KMS-11 (cell line): ENCODE measurements at regions not wholly inside any gene's neighbourhood (a gene's known extent, or its start where the extent isn't known, plus 50 kb on each side); places are given as distances from the start of the nearest gene placed in this dataset.

Experiments used
- H2AFZ ChIP-seq: fragments of 200-600 bp; sonication (generic); 2 replicates; pipeline ENCODE4 v1.6.1; 2016; ENCODE audit warnings: antibody characterized with exemption, mixed run types, low read depth
- H3K27ac ChIP-seq: fragments of 200-600 bp; sonication (generic); 2 replicates; pipeline ENCODE4 v1.6.1; 2016; ENCODE audit warnings: mild to moderate bottlenecking, mixed run types
- H3K27me3 ChIP-seq: fragments of 200-600 bp; sonication (generic); 2 replicates; pipeline ENCODE4 v1.6.1; 2017; ENCODE audit warnings: mild to moderate bottlenecking, low read depth, mixed run types, moderate library complexity; ENCODE audit not compliant: insufficient read depth
- H3K36me3 ChIP-seq: fragments of 200-600 bp; sonication (generic); 2 replicates; pipeline ENCODE4 v1.6.1; 2017; ENCODE audit warnings: mild to moderate bottlenecking, mixed run types; ENCODE audit not compliant: insufficient read depth
- H3K4me1 ChIP-seq: fragments of 200-600 bp; sonication (generic); 2 replicates; pipeline ENCODE4 v1.6.1; 2016; ENCODE audit warnings: mild to moderate bottlenecking, low read depth, mixed run types; ENCODE audit not compliant: poor library complexity, severe bottlenecking
- H3K4me2 ChIP-seq: fragments of 200-600 bp; sonication (generic); 2 replicates; pipeline ENCODE4 v1.7.0; 2016; ENCODE audit warnings: mild to moderate bottlenecking, mixed run types
- H3K4me3 ChIP-seq: fragments of 200-600 bp; sonication (generic); IDR thresholded peaks from 2 replicates; pipeline ENCODE4 v1.6.1; 2017; ENCODE audit warnings: low read depth, low read length, mixed read lengths; ENCODE audit not compliant: insufficient read depth
- H3K79me2 ChIP-seq: fragments of 200-600 bp; sonication (generic); 2 replicates; pipeline ENCODE4 v1.6.1; 2016; ENCODE audit warnings: low read depth, mixed run types; ENCODE audit not compliant: insufficient read depth
- H3K9ac ChIP-seq: fragments of 200-600 bp; sonication (generic); 2 replicates; pipeline ENCODE4 v1.6.1; 2016; ENCODE audit warnings: mild to moderate bottlenecking, mixed run types
- H4K20me1 ChIP-seq: fragments of 200-600 bp; sonication (generic); 2 replicates; pipeline ENCODE4 v1.6.1; 2016; ENCODE audit warnings: mild to moderate bottlenecking, mixed run types; ENCODE audit not compliant: insufficient read depth
- TF ChIP-seq, protein P1 (sequence below): fragments of 200-600 bp; sonication (generic); conservative IDR thresholded peaks from 2 replicates; pipeline ENCODE4 v1.6.1; 2017; ENCODE audit warnings: low read depth, mild to moderate bottlenecking, antibody characterized with exemption, low read length, moderate library complexity, mixed read lengths

DNA sequence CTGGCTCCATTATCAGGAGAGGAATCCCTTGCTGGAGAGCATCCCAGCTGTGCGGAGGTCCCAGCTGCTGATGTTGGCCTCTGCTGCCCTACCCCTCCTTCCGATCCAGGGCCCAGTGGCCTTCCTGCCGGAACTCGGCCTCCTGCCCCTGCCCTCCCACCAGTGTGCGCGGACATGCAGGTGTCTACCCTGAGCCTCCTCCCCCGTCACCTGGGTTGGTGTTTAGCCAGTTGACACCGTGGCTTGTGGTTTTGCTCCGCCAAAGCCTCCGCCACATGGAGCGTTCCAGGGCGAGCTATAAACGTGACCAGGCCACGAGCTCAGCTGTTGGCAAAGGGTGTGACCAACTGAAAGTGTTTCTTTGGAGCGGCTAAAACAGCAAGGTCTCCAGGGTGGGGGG is 1104.3 kb downstream of the BCL11B start:
- no peaks in the 10 kb centered on the region for H3K27me3 ChIP-seq
- H3K36me3 ChIP-seq = no peaks in the 10 kb centered on the region
- no peak overlapping the region for H3K4me3 ChIP-seq
- H3K4me1 ChIP-seq = peaks cover 8% of the 10 kb centered on the region
- no peaks in the 10 kb centered on the region for H4K20me1 ChIP-seq
- no peak overlapping the region for H2AFZ ChIP-seq
- H3K4me2 ChIP-seq = no peak overlapping the region
- no peak overlapping the region for H3K9ac ChIP-seq
- no peak overlapping the region for H3K27ac ChIP-seq
- no peaks in the 10 kb centered on the region for H3K79me2 ChIP-seq
- TF ChIP-seq, protein P1, sequence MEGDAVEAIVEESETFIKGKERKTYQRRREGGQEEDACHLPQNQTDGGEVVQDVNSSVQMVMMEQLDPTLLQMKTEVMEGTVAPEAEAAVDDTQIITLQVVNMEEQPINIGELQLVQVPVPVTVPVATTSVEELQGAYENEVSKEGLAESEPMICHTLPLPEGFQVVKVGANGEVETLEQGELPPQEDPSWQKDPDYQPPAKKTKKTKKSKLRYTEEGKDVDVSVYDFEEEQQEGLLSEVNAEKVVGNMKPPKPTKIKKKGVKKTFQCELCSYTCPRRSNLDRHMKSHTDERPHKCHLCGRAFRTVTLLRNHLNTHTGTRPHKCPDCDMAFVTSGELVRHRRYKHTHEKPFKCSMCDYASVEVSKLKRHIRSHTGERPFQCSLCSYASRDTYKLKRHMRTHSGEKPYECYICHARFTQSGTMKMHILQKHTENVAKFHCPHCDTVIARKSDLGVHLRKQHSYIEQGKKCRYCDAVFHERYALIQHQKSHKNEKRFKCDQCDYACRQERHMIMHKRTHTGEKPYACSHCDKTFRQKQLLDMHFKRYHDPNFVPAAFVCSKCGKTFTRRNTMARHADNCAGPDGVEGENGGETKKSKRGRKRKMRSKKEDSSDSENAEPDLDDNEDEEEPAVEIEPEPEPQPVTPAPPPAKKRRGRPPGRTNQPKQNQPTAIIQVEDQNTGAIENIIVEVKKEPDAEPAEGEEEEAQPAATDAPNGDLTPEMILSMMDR = no peak

DNA sequence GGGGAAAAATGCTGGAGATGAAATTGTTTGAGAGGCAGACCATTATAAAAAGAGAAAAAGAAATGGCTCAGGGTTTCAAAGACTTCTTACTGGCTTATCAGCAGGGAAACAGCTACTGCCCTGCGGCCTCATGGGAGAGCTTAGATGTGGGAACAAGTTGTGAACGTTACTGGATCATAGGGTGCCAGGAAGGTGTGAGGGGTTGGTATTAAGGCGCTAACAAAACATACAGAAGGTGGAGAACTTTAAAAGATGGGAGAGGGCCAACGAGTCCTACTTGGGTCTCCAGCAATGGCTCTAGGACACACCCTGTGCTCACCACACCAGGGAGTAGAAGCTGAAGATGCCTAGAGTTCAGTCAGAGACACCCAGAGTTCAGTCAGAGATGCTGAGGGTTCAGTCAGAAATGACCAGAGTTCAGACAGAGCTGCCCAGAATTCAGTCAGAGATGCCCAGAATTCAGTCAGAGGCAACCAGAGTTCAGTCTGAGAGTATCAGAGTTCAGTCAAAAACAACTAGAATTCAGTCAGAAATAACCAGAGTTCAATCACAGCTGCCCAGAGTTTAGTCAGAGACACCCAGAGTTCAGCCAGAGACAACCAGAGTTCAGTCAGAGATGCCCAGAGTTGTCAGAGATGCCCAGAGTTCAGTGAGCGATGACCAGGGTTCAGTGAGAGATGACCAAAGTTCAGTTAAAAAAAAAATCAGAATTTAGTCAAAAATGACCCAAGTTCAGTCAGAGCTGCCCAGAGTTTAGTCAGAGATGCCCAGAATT is 1103.6 kb downstream of the BCL11B start:
- Histone ChIP-seq H3K4me2 (no peak overlapping the region), H3K27me3 (no peaks in the 10 kb centered on the region), H3K27ac (no peak overlapping the region), H3K9ac (no peak overlapping the region), H3K4me3 (no peak overlapping the region), H3K36me3 (no peaks in the 10 kb centered on the region), H2AFZ (no peak overlapping the region), H3K79me2 (no peaks in the 10 kb centered on the region), H4K20me1 (no peaks in the 10 kb centered on the region), H3K4me1 (peaks cover 15% of the 10 kb centered on the region)
- TF ChIP-seq, protein P1 = no peak

DNA sequence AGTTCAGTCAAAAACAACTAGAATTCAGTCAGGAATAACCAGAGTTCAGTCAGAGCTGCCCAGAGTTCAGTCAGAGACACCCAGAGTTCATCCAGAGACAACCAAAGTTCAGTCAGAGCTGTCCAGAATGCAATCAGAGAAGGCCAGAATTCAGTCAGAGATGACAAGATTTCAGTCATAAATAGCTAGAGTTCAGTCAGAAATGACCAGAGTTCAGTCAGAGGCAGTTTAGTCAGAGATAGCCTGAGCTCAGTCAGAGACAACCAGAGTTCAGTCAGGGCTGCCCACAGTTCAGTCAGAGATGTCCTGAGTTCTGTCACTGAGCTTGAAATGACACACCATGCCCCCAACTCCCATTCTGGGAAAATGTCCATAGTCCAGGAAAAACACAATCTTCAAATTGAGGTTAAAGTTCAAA is 1102.8 kb downstream of the BCL11B start:
- no peaks in the 10 kb centered on the region for H3K36me3 ChIP-seq
- TF ChIP-seq, protein P1 = no peak
- H3K79me2 ChIP-seq = no peaks in the 10 kb centered on the region
- no peak overlapping the region for H2AFZ ChIP-seq
- H3K4me3 ChIP-seq = no peak overlapping the region
- no peak overlapping the region for H3K4me2 ChIP-seq
- H3K27ac ChIP-seq = no peak overlapping the region
- H3K9ac ChIP-seq = no peak overlapping the region
- no peaks in the 10 kb centered on the region for H3K27me3 ChIP-seq
- no peaks in the 10 kb centered on the region for H4K20me1 ChIP-seq
- H3K4me1 ChIP-seq = peaks cover 23% of the 10 kb centered on the region

DNA sequence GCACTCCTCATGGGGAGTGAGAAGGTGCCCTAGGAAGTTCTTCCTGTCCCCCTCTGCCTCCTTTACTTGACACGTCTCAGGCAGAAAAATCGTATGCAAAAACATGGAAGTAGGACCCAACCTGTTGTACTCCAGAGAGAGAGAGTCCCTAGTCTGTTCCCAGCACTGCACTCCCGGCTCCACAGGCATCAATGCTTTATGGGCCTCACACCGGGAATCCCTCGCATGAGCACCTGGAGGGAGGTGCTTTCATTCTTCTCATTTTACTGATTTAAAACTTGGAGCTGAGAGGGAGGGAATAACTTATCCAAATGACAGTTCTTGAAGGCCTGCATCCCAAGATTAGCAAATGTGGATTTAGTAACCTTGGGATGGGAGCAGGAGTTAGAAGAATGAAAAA is 1101.4 kb downstream of the BCL11B start:
- no peak overlapping the region for H3K27ac ChIP-seq
- H3K9ac ChIP-seq = no peak overlapping the region
- H3K27me3 ChIP-seq = no peaks in the 10 kb centered on the region
- H3K36me3 ChIP-seq = no peaks in the 10 kb centered on the region
- no peak overlapping the region for H3K4me2 ChIP-seq
- H4K20me1 ChIP-seq = no peaks in the 10 kb centered on the region
- H3K4me3 ChIP-seq = no peak overlapping the region
- H3K4me1 ChIP-seq = peaks cover 37% of the 10 kb centered on the region
- H3K79me2 ChIP-seq = no peaks in the 10 kb centered on the region
- H2AFZ ChIP-seq = no peak overlapping the region
- TF ChIP-seq, protein P1 = no peak
